ENCODE measurements at regions not wholly inside any gene's neighbourhood (a gene's known extent, or its start where the extent isn't known, plus 50 kb on each side); places are given as distances from the start of the nearest gene placed in this dataset.

DNA sequence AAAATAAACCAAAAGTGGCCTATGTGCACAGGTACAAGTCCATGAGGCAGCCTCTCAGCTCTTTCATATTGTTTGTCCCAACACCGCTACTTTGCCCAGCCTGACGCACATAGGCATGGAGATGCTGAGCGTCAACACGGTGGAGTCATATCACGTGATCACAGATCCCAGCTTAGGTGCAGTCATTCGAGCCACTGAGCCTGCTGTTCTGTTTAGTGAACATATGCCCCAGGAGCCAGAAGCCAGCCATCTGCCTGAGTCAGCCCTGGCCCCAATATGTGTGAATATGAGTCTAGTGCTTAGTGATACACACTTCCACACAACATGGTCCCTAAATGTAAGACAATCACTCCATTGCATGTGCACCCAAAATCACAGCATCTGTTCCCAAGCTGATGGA is 88.2 kb upstream of the LCLAT1 start:
- peaks cover 7% of the 10 kb centered on the region for H3K4me1 Mint-ChIP-seq
- Histone ChIP-seq H3K4me1 (peaks cover 8% of the 10 kb centered on the region), H3K36me3 (no peaks in the 10 kb centered on the region), H2AFZ (replicated peaks) (no peak overlapping the region), H3K9me3 (ENCODE audit: low read depth) (no peaks in the 10 kb centered on the region), H3K9ac (no peak overlapping the region), H3K27ac (no peak overlapping the region), H3F3A (ENCODE audit: low read depth) (no peaks in the 10 kb centered on the region), H3K4me2 (no peak overlapping the region), H3K4me3 (no peak overlapping the region), H4K20me1 (ENCODE audit: low read depth) (no peaks in the 10 kb centered on the region), H3K27me3 (no peaks in the 10 kb centered on the region), H3K79me2 (ENCODE audit: low read depth) (no peaks in the 10 kb centered on the region)
- no peaks in the 10 kb centered on the region for H3K36me3 Mint-ChIP-seq
- TF ChIP-seq EZH2 (IDR thresholded peaks at IDR 0.05) = no peak
- TF ChIP-seq, protein P1, sequence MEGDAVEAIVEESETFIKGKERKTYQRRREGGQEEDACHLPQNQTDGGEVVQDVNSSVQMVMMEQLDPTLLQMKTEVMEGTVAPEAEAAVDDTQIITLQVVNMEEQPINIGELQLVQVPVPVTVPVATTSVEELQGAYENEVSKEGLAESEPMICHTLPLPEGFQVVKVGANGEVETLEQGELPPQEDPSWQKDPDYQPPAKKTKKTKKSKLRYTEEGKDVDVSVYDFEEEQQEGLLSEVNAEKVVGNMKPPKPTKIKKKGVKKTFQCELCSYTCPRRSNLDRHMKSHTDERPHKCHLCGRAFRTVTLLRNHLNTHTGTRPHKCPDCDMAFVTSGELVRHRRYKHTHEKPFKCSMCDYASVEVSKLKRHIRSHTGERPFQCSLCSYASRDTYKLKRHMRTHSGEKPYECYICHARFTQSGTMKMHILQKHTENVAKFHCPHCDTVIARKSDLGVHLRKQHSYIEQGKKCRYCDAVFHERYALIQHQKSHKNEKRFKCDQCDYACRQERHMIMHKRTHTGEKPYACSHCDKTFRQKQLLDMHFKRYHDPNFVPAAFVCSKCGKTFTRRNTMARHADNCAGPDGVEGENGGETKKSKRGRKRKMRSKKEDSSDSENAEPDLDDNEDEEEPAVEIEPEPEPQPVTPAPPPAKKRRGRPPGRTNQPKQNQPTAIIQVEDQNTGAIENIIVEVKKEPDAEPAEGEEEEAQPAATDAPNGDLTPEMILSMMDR (IDR thresholded peaks at IDR 0.05) = no peak
- TF ChIP-seq EZH2phosphoT487 (IDR thresholded peaks at IDR 0.05) = no peak
- no peak overlapping the region for H3K27ac Mint-ChIP-seq
- no peak for DNase-seq (ENCODE audit: low spot score)
- no peaks in the 10 kb centered on the region for H3K9me3 Mint-ChIP-seq
- H3K27me3 Mint-ChIP-seq (ENCODE audit: insufficient read depth, low read depth) = peaks cover 4% of the 10 kb centered on the region
- H3K4me3 Mint-ChIP-seq = no peak overlapping the region

GRCh38 chr2:30359644-30360167 is 87.3 kb upstream of the LCLAT1 start:
- Histone ChIP-seq H3K79me2 (ENCODE audit: low read depth) (no peaks in the 10 kb centered on the region), H3K4me1 (peaks cover 8% of the 10 kb centered on the region), H3K9ac (no peak overlapping the region), H3K27me3 (no peaks in the 10 kb centered on the region), H4K20me1 (ENCODE audit: low read depth) (no peaks in the 10 kb centered on the region), H3K9me3 (ENCODE audit: low read depth) (no peaks in the 10 kb centered on the region), H3K27ac (no peak overlapping the region), H3K4me2 (no peak overlapping the region), H2AFZ (replicated peaks) (no peak overlapping the region), H3K36me3 (no peaks in the 10 kb centered on the region), H3F3A (ENCODE audit: low read depth) (no peaks in the 10 kb centered on the region), H3K4me3 (no peak overlapping the region)
- DNase-seq (ENCODE audit: low spot score) = no peak
- peaks cover 7% of the 10 kb centered on the region for H3K4me1 Mint-ChIP-seq
- H3K27me3 Mint-ChIP-seq (ENCODE audit: insufficient read depth, low read depth) = peaks cover 4% of the 10 kb centered on the region
- no peaks in the 10 kb centered on the region for H3K36me3 Mint-ChIP-seq
- no peaks in the 10 kb centered on the region for H3K9me3 Mint-ChIP-seq
- H3K4me3 Mint-ChIP-seq = no peak overlapping the region
- H3K27ac Mint-ChIP-seq = peak overlapping the region; percentile 29
- TF ChIP-seq, protein P1 (IDR thresholded peaks at IDR 0.05) = no peak
- no peak for TF ChIP-seq EZH2 (IDR thresholded peaks at IDR 0.05)

- no peaks in the 10 kb centered on the region for H3K36me3 Mint-ChIP-seq
- Histone ChIP-seq H3K27ac (no peak overlapping the region), H2AFZ (replicated peaks) (no peak overlapping the region), H3K9me3 (ENCODE audit: low read depth) (no peaks in the 10 kb centered on the region), H3K4me2 (no peak overlapping the region), H3K36me3 (no peaks in the 10 kb centered on the region), H3F3A (ENCODE audit: low read depth) (no peaks in the 10 kb centered on the region), H3K27me3 (no peaks in the 10 kb centered on the region), H3K79me2 (ENCODE audit: low read depth) (no peaks in the 10 kb centered on the region), H4K20me1 (ENCODE audit: low read depth) (no peaks in the 10 kb centered on the region), H3K4me1 (peaks cover 8% of the 10 kb centered on the region), H3K4me3 (no peak overlapping the region), H3K9ac (no peak overlapping the region)
- no peak overlapping the region for H3K4me3 Mint-ChIP-seq
- DNase-seq (ENCODE audit: low spot score) = no peak
- peaks cover 4% of the 10 kb centered on the region for H3K27me3 Mint-ChIP-seq (ENCODE audit: insufficient read depth, low read depth)
- no peaks in the 10 kb centered on the region for H3K9me3 Mint-ChIP-seq
- no peak overlapping the region for H3K27ac Mint-ChIP-seq
- H3K4me1 Mint-ChIP-seq = peaks cover 13% of the 10 kb centered on the region
- TF ChIP-seq EZH2 (IDR thresholded peaks at IDR 0.05) (no peak), EZH2phosphoT487 (IDR thresholded peaks at IDR 0.05) (no peak)
- TF ChIP-seq, protein P1 (IDR thresholded peaks at IDR 0.05) = no peak
Observed at GRCh38 chr2:30361751-30362394, 85.2 kb upstream of the LCLAT1 start.
